ENCODE measurements at regions not wholly inside any gene's neighbourhood (a gene's known extent, or its start where the extent isn't known, plus 50 kb on each side); places are given as distances from the start of the nearest gene placed in this dataset.

DNA sequence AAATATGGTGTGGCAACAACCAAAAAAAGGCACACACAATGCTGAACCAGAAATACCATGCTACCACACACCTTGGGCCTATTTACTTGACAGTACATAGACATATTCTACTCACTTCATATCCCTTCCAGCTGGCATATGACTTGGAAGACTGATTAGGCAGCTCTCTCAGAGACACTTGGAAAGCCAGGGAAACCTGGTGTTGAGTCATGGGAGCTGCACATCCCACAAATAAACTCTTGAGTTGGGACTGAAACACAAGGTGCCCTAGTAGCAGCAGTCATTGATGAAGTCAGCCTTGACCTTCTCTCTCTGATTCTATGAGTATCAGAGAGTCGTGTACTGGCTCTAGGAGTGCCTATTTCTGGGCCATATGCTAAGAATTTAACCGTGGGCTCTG lies 776.6 kb upstream of the LCORL start:
- TF ChIP-seq, protein P1, sequence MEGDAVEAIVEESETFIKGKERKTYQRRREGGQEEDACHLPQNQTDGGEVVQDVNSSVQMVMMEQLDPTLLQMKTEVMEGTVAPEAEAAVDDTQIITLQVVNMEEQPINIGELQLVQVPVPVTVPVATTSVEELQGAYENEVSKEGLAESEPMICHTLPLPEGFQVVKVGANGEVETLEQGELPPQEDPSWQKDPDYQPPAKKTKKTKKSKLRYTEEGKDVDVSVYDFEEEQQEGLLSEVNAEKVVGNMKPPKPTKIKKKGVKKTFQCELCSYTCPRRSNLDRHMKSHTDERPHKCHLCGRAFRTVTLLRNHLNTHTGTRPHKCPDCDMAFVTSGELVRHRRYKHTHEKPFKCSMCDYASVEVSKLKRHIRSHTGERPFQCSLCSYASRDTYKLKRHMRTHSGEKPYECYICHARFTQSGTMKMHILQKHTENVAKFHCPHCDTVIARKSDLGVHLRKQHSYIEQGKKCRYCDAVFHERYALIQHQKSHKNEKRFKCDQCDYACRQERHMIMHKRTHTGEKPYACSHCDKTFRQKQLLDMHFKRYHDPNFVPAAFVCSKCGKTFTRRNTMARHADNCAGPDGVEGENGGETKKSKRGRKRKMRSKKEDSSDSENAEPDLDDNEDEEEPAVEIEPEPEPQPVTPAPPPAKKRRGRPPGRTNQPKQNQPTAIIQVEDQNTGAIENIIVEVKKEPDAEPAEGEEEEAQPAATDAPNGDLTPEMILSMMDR (IDR thresholded peaks at IDR 0.05): no peak
- no peak for TF ChIP-seq POLR2AphosphoS5 (IDR thresholded peaks at IDR 0.05)
